GM12892 (cell line): ENCODE measurements at regions not wholly inside any gene's neighbourhood (a gene's known extent, or its start where the extent isn't known, plus 50 kb on each side); places are given as distances from the start of the nearest gene placed in this dataset.
"Not testable (repeated sequence)": the region's sequence is repeated elsewhere in the genome, so short reads cannot be mapped to it uniquely, and the experiment has no call there.

Experiments used
- DNase-seq: peaks from one replicate; pipeline ENCODE4 v3.0.0; 2011; ENCODE audit not compliant: insufficient read length
- FAIRE-seq: peaks from 2 replicates; lab custom pipeline; 2011; peaks lifted over from hg19 to GRCh38; lab: Jason Lieb, UNC
- POLR2A ChIP-seq: IDR thresholded peaks from 2 replicates; pipeline ENCODE4 v1.6.1; 2011; ENCODE audit warnings: low read depth, low read length, control low read depth
- POLR2AphosphoS5 ChIP-seq: IDR thresholded peaks from 2 replicates; pipeline ENCODE4 v1.6.1; 2011; ENCODE audit warnings: low read depth, low read length, control low read depth
- TAF1 ChIP-seq: IDR thresholded peaks from 2 replicates; pipeline ENCODE4 v1.6.1; 2011; ENCODE audit warnings: low read depth, mild to moderate bottlenecking, control low read depth, low read length, borderline replicate concordance

GRCh38 chr5:26518065-26518464, 520.3 kb downstream of the CDH9 start:
- DNase-seq (no peak), FAIRE-seq (no peak)
- TF ChIP-seq POLR2A, result no peak
- no peak for TF ChIP-seq TAF1
- TF ChIP-seq POLR2AphosphoS5, result no peak

- no peak for TF ChIP-seq POLR2AphosphoS5
- TF ChIP-seq TAF1, result no peak
- TF ChIP-seq POLR2A, result no peak
- DNase-seq (no peak), FAIRE-seq (no peak)
These were observed 539.4 kb downstream of the CDH9 start for GRCh38 chr5:26498972-26499371.

GRCh38 chr5:26495437-26495836, 542.9 kb downstream of the CDH9 start:
- TF ChIP-seq POLR2AphosphoS5, result no peak
- TF ChIP-seq TAF1, result no peak
- no peak for TF ChIP-seq POLR2A
- FAIRE-seq, result no peak
- no peak for DNase-seq

- DNase-seq (no peak), FAIRE-seq (no peak)
- TF ChIP-seq TAF1 (no peak), POLR2A (no peak), POLR2AphosphoS5 (no peak)
These were observed 545.4 kb downstream of the CDH9 start for GRCh38 chr5:26492906-26493459.

- DNase-seq (no peak), FAIRE-seq (no peak)
- TF ChIP-seq POLR2AphosphoS5 (no peak), TAF1 (no peak), POLR2A (no peak)
These were observed 550.8 kb downstream of the CDH9 start for GRCh38 chr5:26487553-26487952.

- TF ChIP-seq TAF1, result no peak
- no peak for TF ChIP-seq POLR2AphosphoS5
- no peak for TF ChIP-seq POLR2A
- DNase-seq (no peak), FAIRE-seq (no peak)
These were observed 551.8 kb downstream of the CDH9 start for GRCh38 chr5:26486631-26487030.

- not testable (repeated sequence) for FAIRE-seq, DNase-seq
These were observed 553.1 kb downstream of the CDH9 start for GRCh38 chr5:26485146-26485860.

GRCh38 chr5:26482810-26483375, 555.5 kb downstream of the CDH9 start:
- DNase-seq (no peak), FAIRE-seq (peak; percentile 14)
- TF ChIP-seq POLR2AphosphoS5, result no peak
- TF ChIP-seq POLR2A, result no peak
- no peak for TF ChIP-seq TAF1

- no peak for DNase-seq
- no peak for FAIRE-seq
- TF ChIP-seq POLR2A (no peak), TAF1 (no peak), POLR2AphosphoS5 (no peak)
These were observed 556.1 kb downstream of the CDH9 start for GRCh38 chr5:26482076-26482809.

GRCh38 chr5:26470439-26470838, 567.9 kb downstream of the CDH9 start:
- no peak for DNase-seq
- TF ChIP-seq POLR2AphosphoS5 (no peak), TAF1 (no peak), POLR2A (no peak)
- FAIRE-seq, result no peak

GRCh38 chr5:26439121-26439520, 599.3 kb downstream of the CDH9 start:
- DNase-seq (no peak), FAIRE-seq (no peak)
- TF ChIP-seq POLR2A (no peak), TAF1 (no peak)

GRCh38 chr5:26434688-26435087, 603.7 kb downstream of the CDH9 start:
- TF ChIP-seq TAF1 (no peak), POLR2A (no peak), POLR2AphosphoS5 (no peak)
- no peak for FAIRE-seq
- no peak for DNase-seq
